ENCODE measurements at regions not wholly inside any gene's neighbourhood (a gene's known extent, or its start where the extent isn't known, plus 50 kb on each side); places are given as distances from the start of the nearest gene placed in this dataset.
"Not testable (repeated sequence)": the region's sequence is repeated elsewhere in the genome, so short reads cannot be mapped to it uniquely, and the experiment has no call there.

DNA sequence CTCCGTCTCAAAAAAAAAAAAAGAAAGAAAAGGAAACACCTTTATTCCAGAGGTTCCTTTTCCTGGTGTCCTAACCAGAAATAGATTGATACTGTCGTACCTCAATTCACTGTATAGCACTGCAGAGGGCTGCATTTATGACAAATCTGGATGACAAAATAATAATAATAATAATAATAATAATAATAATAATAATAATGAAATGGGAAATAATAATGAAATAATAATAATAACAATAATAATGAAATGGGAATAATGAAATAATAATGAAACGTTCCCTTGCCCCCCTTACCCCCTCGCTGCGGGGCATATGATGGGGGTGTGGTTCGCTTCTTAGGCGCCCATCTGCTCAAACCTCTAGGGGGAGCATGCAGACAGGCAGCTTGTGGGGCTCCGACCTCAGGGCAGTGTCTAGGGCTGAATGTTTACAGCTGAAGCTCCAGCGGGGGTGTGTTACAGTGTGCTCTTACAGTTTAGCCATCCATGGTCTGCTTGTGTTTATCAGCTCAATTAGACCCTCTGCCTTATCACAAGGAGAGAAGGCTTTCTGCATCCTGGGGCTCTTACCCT, 1088.3 kb upstream of the SEL1L start:
- no peak for DNase-seq

- no peak for DNase-seq
These were observed 1092.8 kb upstream of the SEL1L start for GRCh38 chr14:82626156-82627066.

DNA sequence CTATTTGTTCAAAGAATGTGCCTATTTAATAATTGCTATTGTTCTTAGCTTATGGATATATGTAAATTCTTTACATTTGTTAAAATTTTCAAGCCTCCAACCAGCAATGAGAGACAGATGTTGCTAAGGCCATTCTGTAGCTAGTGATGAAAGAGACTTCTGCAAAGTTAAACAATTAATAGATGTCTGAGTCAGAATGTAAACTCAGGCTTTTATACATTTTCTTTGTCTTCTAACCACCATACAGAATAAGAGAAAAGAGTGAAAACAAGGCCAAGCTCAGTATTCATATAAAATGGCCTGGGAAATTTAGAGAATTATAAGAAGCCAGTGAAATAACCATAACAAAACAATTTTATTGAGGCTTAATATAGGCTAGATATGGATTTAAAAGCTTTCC, 1102.3 kb upstream of the SEL1L start:
- DNase-seq: no peak

GRCh38 chr14:82636426-82636825, 1102.8 kb upstream of the SEL1L start:
- DNase-seq: no peak

- no peak for DNase-seq
These were observed 1107.4 kb upstream of the SEL1L start for GRCh38 chr14:82641050-82641540.

DNA sequence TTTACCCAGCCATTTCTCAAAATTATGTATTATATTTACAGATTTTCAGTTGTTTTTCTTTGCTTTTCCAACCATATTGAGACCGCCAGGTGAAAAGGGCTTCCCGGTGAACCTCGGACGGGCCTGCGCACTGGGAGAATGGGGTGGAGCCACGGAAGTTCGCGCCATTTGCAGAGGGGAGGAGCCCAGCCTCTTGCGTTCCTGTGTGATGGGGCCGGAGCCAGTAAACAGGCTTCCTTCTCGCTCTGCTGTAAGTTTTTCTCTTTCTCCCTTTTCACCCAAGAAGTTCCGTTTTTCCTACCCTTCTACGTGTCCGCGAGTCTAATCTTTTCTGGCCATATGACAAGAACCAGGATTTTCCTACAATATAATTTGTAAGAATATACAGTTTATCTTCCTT, 1108.8 kb upstream of the SEL1L start:
- no peak for DNase-seq

DNA sequence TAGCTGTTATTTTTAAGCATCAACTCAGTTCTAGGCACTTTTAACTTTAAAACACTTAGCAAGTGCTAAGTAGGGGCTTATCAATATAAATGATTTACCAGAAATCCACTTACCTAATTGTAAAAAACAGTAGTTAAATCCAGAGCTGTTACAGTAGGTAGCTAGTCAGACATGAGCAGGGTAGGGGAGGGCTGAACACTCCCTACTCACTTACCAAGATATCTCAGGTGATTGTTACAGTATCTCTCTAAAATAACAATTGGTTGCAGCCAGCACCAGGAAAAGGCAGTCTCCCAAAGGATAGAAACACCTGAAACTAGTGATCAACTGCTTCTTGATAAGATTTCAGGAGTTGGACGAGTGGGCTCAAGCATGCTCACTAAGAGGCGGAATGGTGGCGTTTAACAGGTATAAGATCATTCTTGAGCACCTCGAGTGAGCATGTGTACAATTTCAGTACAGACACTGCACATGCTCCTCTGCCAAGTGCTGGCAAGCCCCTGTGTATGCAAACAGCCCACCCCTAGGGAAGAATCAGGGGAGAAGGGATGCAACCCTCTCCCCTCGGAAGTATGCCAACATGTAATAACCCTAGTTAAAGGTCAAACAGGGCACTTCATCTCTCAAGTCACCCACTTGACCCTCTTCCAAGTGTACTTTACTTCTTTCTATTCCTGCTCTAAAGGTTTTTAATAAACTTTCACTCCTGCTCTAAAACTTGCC, 1113.6 kb upstream of the SEL1L start:
- DNase-seq: no peak

GRCh38 chr14:82655770-82656169, 1122.1 kb upstream of the SEL1L start:
- DNase-seq: no peak

DNA sequence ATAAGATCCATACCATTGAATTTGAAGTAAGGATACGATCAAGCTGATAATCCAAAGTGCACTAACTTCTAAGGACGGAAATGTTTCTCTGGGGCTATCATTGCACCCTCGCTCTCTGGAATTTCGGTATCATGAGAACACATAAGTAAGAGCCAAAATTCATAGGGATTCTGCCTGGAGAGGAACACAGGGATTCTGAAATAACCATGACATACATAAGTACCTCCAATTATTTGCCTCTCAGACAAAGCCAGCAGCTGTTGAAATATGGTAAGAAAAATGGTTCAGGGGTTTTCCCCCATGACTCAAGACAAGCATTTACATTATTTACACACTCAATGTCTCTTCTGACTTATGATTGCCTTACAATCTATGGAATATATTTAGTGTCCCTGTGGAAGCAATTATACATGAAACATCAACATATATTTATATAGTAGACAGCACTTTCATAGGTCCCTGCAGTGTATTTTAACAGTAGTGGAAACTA, 1123.6 kb upstream of the SEL1L start:
- no peak for DNase-seq

DNA sequence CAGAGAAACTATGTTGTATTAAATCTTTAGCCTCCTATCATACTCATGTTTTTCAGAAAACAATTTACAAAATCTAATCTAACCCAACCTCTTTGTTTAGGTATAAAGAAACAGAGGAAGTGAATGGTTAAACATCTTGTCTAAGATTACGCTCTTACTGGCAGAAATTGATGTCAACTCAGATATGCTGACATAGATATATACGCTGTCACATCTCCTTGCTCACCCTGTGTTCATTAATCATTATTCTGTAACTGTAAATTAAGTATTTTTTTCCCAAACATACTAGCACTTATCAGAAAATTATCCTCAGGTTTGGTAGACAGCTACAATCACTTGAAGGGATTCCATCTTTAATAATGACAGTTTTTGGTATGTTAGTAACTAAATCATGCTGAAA, 1127.6 kb upstream of the SEL1L start:
- no peak for DNase-seq

- DNase-seq: no peak
These were observed 1133.4 kb upstream of the SEL1L start for GRCh38 chr14:82667006-82667405.

DNA sequence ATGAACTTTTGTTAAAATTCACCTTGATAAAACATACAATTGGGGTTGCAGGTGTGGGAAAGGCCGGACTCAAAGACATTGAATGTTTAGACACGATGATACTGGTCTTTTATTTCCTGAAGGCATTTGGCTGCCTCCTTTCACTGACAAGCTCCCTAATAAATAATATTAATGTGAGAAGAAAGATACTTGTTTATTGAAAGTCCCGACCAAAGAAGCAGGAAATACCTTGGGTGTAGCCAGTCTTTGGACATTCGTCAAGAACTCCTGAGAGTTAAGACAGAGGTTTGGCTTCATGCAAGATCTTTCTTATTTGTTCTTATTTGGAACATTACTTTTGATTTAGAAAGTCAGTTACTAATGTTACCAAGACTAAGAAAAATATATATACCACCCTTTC, 1133.8 kb upstream of the SEL1L start:
- DNase-seq: no peak

DNA sequence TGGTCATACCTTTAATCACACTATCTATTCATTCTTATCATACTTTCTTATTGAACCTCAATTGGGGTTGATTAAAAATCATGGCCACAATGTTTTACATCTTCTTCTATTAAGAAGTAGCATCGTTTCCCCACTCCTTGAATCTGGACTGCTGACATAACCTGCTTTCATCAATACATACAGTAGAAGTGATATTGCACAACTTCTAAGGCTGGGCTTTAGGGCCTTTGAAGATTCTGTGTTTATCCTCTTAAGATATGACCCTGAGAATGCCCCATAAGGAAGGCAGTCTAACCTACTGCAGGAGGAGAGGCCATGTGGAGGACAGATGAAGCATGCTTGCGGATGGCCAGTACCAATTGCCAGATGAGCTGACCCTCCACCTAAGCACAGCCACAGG, 1142.8 kb upstream of the SEL1L start:
- DNase-seq: no peak

GRCh38 chr14:82689948-82690347, 1156.3 kb upstream of the SEL1L start:
- no peak for DNase-seq

- DNase-seq: not testable (repeated sequence)
These were observed 1157.5 kb upstream of the SEL1L start for GRCh38 chr14:82691191-82691590.

- DNase-seq: no peak
These were observed 1161.2 kb upstream of the SEL1L start for GRCh38 chr14:82694820-82695219.

DNA sequence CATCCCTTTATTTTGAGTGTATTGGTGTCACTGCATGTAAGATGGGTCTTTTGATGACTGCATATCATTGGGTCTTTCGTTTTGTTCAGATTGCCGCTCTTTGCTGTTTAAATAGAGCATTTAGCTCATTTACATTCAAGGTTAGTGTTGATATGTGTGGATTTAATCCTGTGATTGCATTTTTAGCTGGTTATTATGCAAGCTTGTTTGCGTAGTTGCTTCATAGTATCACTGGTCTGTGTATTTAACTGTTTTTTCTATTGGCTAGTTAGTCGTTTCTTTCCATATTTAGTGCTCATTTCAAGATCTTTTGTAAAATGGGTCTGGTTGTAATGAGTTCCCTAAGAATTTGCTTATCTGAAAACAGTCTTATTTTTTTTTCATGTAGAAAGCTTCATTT, 1170.6 kb upstream of the SEL1L start:
- no peak for DNase-seq

DNA sequence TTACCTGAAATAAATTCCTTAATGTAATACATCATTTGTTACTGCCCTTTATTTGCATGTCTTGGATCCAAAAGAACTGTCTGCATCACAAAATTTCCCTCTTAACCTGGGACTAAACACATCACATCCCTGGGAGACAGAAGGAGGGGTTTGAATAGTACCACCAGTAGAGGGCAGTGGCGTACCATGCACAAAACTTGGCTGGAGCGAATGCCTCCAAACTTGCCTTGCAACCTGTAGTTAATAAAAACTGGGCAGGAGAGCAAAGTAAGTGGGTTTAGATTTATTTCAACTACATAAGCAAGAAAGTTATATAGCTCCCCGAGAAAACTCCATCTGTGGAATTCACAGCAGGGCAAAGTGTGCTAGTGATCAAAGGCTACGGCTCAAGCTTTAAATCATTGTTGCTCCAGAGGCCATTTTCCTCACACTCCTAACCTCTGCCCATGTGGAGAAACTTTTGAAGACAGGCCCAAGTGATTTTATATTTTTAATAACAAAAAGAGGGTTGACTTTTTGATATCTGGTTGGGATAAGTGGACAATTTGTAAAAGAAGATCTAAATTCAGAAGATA, 1176.7 kb upstream of the SEL1L start:
- DNase-seq: no peak

- no peak for DNase-seq
These were observed 1186.0 kb upstream of the SEL1L start for GRCh38 chr14:82719617-82720016.

GRCh38 chr14:82720431-82720830, 1186.8 kb upstream of the SEL1L start:
- no peak for DNase-seq

- DNase-seq: no peak
These were observed 1187.3 kb upstream of the SEL1L start for GRCh38 chr14:82720946-82721345.

- no peak for DNase-seq
These were observed 1190.7 kb upstream of the SEL1L start for GRCh38 chr14:82724316-82724715.

DNA sequence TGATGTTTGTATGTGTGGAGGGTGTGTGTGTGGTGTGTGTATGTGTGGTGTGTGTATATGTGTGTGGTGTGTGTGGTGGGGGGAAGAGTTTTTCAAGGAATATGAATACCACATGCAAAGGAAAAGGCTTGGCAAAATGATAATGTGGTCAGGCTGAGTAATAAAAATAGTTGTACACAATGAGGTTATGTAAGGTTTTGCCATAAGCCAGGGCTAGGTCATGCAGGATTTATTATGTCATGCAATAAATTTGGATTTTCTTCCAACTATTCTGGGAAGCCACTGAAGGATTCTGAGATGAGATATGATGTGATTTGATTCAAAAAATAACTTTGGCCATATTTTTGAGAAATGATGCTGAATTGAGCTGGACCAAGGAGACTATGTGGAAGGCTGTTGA, 1191.6 kb upstream of the SEL1L start:
- no peak for DNase-seq
